Stimulated activated CD4-positive, alpha-beta T cell treated with anti-CD3 and anti-CD28 coated beads, Interleukin-4, amount 100 ng/mL, for 48 hours (primary cell): ENCODE measurements at regions not wholly inside any gene's neighbourhood (a gene's known extent, or its start where the extent isn't known, plus 50 kb on each side); places are given as distances from the start of the nearest gene placed in this dataset.
"Not testable (repeated sequence)": the region's sequence is repeated elsewhere in the genome, so short reads cannot be mapped to it uniquely, and the experiment has no call there.

Source experiments
- DNase-seq, 2 donors: peaks; one replicate each; pipeline ENCODE4 v3.0.0-alpha.2; 2020; ENCODE audit warnings: low read depth in 2 of 2

- not testable (repeated sequence) for DNase-seq
Observed at GRCh38 chr17:27094179-27094578, 199.7 kb upstream of the WSB1 start.

GRCh38 chr17:27095821-27096220 is 198.1 kb upstream of the WSB1 start:
- not testable (repeated sequence) for DNase-seq

- DNase-seq = not testable (repeated sequence)
Observed at GRCh38 chr17:27099266-27099665, 194.6 kb upstream of the WSB1 start.

GRCh38 chr17:27104605-27105221 is 189.2 kb upstream of the WSB1 start:
- DNase-seq = not testable (repeated sequence)

GRCh38 chr17:27105636-27106035 is 188.3 kb upstream of the WSB1 start:
- DNase-seq = no peak

- DNase-seq = no peak
Observed at GRCh38 chr17:27106347-27106981, 187.4 kb upstream of the WSB1 start.

GRCh38 chr17:27106982-27107360 is 186.9 kb upstream of the WSB1 start:
- DNase-seq = no peak

- DNase-seq = not testable (repeated sequence)
Observed at GRCh38 chr17:27107386-27108328, 186.3 kb upstream of the WSB1 start.

GRCh38 chr17:27109346-27109745 is 184.6 kb upstream of the WSB1 start:
- DNase-seq = no peak

- DNase-seq = no peak
Observed at GRCh38 chr17:27153005-27153404, 140.9 kb upstream of the WSB1 start.

- DNase-seq = no peak
Observed at GRCh38 chr17:27155866-27156265, 138.0 kb upstream of the WSB1 start.

- no peak for DNase-seq
Observed at GRCh38 chr17:27157297-27157696, 136.6 kb upstream of the WSB1 start.

- no peak for DNase-seq
Observed at GRCh38 chr17:27157898-27158297, 136.0 kb upstream of the WSB1 start.

- DNase-seq = no peak
Observed at GRCh38 chr17:27158382-27158781, 135.5 kb upstream of the WSB1 start.

GRCh38 chr17:27180322-27180721 is 113.6 kb upstream of the WSB1 start:
- DNase-seq = no peak

GRCh38 chr17:27181379-27181925 is 112.5 kb upstream of the WSB1 start:
- not testable (repeated sequence) for DNase-seq

- no peak for DNase-seq
Observed at GRCh38 chr17:27181935-27182334, 112.0 kb upstream of the WSB1 start.

GRCh38 chr17:27197505-27197904 is 96.4 kb upstream of the WSB1 start:
- not testable (repeated sequence) for DNase-seq

GRCh38 chr17:27199948-27200347 is 94.0 kb upstream of the WSB1 start:
- DNase-seq = no peak

GRCh38 chr17:27200476-27200875 is 93.4 kb upstream of the WSB1 start:
- DNase-seq = no peak

- no peak for DNase-seq
Observed at GRCh38 chr17:27203241-27203640, 90.7 kb upstream of the WSB1 start.

GRCh38 chr17:27206447-27206846 is 87.5 kb upstream of the WSB1 start:
- no peak for DNase-seq
